Spleen (tissue), 11 donors: ENCODE measurements at regions not wholly inside any gene's neighbourhood (a gene's known extent, or its start where the extent isn't known, plus 50 kb on each side); places are given as distances from the start of the nearest gene placed in this dataset.

Experiments
- DNase-seq: peaks from one replicate; pipeline ENCODE4 v3.0.0-alpha.2; 2020
- H3K27ac ChIP-seq, 8 donors: fragments of 200-600 bp; sonication (generic) in 7 of 8; 1 replicate in 4 of 8; 2 replicates in 4 of 8; pipeline versions ENCODE4 v1.5.0 to v1.8.0; 2016 to 2021; ENCODE audit warnings: inconsistent platforms in 4 of 8, mild to moderate bottlenecking in 4 of 8, moderate library complexity in 1 of 8
- H3K27me3 ChIP-seq, 7 donors: fragments of 200-600 bp; sonication (generic) in 6 of 7; replicated peaks in 1 of 7; 1 replicate in 4 of 7; 2 replicates in 3 of 7; pipeline versions ENCODE4 v1.5.0 to v1.8.0; 2016 to 2021; ENCODE audit warnings: inconsistent platforms in 3 of 7, mild to moderate bottlenecking in 1 of 7
- H3K36me3 ChIP-seq, 6 donors: fragments of 200-600 bp; sonication (generic) in 5 of 6; 1 replicate in 4 of 6; 2 replicates in 2 of 6; pipeline versions ENCODE4 v1.5.0 to v1.8.0; 2016 to 2021; ENCODE audit warnings: inconsistent platforms in 2 of 6
- H3K4me1 ChIP-seq, 6 donors: fragments of 200-600 bp; sonication (generic) in 5 of 6; 1 replicate in 3 of 6; 2 replicates in 3 of 6; pipeline versions ENCODE4 v1.5.0 to v1.8.0; 2016 to 2021; ENCODE audit warnings: inconsistent platforms in 3 of 6
- H3K4me3 ChIP-seq, 8 donors: fragments of 200-600 bp; sonication (generic) in 7 of 8; 1 replicate in 4 of 8; 2 replicates in 4 of 8; pipeline versions ENCODE4 v1.5.0 to v1.8.0; 2016 to 2021; ENCODE audit warnings: inconsistent platforms in 4 of 8, mild to moderate bottlenecking in 4 of 8, moderate library complexity in 2 of 8
- H3K9me3 ChIP-seq, 8 donors: fragments of 200-600 bp; sonication (generic) in 7 of 8; 1 replicate in 4 of 8; 2 replicates in 4 of 8; pipeline versions ENCODE4 v1.5.0 to v1.8.0; 2016 to 2021; ENCODE audit warnings: inconsistent platforms in 4 of 8
- CTCF ChIP-seq, 11 experiments: fragments of 200-600 bp in 7 of 11; fragments of 450-650 bp in 4 of 11; sonication (generic) in 4 of 11; IDR thresholded peaks in 8 of 11; conservative IDR thresholded peaks in 3 of 11; 1 replicate in 7 of 11; 2 replicates in 4 of 11; pipeline versions ENCODE4 v1.4.0 to v1.8.0; 2016 to 2021; ENCODE audit warnings: antibody characterized with exemption in 11 of 11, inconsistent platforms in 4 of 11, mild to moderate bottlenecking in 1 of 11
- POLR2A ChIP-seq, 3 donors: fragments of 450-650 bp; IDR thresholded peaks; one replicate each; pipeline ENCODE4 v1.5.1; 2017; ENCODE audit warnings: antibody characterized with exemption in 3 of 3, mild to moderate bottlenecking in 1 of 3
- POLR2AphosphoS5 ChIP-seq, 3 donors: sonication (generic); formaldehyde crosslinking; IDR thresholded peaks; one replicate each; pipeline ENCODE4 v1.5.1; 2017; ENCODE audit warnings: antibody characterized with exemption in 3 of 3
- WGBS, 5 donors: extraction: QIAGEN DNeasy Blood & Tissue Kit in 3 of 5; methylation state at CpG; one replicate each; pipeline versions ENCODE4 v1.1.5 to v1.1.7; 2013 to 2018; 5-methylcytosine and 5-hydroxymethylcytosine counted together
- intact Hi-C: fragments of 100-400 bp; cut with DNase I; formaldehyde crosslinking; loops from one replicate; pipeline ENCODE4 v1.15.0; 2023; ENCODE audit warnings: low total_unique reads
- donor health status: healthy with polysubstance abuse.
- donor health status: DM: no; HTN: no; CAD: no; lungs with moderate emphysema.
- donor health status: DM: no; HTN: no; CAD: no.
- donor health status: Bipolar disorder and iron deficiency.
- donor health status: healthy.
- donor health status: DM: no; HTN: no; CAD: no.
- donor health status: DM: yes; HTN: yes; CAD: no.

DNA sequence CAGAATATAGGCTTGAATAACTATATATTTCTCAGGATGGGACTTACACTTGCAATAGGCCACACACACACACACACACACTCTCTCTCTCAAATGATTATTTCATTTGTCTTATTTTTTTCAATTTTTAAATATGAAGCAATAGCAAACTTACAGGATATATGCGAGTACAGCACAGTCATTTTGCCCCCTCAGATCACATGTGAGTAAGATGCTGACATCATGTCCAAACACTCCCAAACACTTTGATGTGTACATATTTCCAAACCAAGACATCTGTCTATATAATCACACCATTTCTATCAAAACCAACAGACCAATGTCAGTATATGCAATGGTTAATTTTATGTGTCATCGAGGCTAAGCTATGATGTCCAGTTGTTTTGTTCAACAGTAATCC is 1535.9 kb upstream of the FLRT2 start:
- Histone ChIP-seq H3K4me3 (no peak overlapping the region), H3K27me3 (no peaks in the 10 kb centered on the region), H3K36me3 (no peaks in the 10 kb centered on the region), H3K4me1 (no peaks in the 10 kb centered on the region), H3K9me3 (peaks cover 0 to 7% (median 0%) of the 10 kb centered on the region in 8 donors), H3K27ac (no peak overlapping the region)
- WGBS, 5 donors: 85 to 98% (median 91%) methylated on average over 2 of the region's 2 CpGs
- TF ChIP-seq POLR2AphosphoS5 (IDR thresholded peaks at IDR 0.05) (no peak), POLR2A (IDR thresholded peaks at IDR 0.05) (no peak), CTCF (IDR thresholded peaks at IDR 0.05 in 8 of 11, conservative IDR thresholded peaks at IDR 0.05 in 3 of 11) (no peak)
- intact Hi-C loops: no loop called here
- DNase-seq: no peak

DNA sequence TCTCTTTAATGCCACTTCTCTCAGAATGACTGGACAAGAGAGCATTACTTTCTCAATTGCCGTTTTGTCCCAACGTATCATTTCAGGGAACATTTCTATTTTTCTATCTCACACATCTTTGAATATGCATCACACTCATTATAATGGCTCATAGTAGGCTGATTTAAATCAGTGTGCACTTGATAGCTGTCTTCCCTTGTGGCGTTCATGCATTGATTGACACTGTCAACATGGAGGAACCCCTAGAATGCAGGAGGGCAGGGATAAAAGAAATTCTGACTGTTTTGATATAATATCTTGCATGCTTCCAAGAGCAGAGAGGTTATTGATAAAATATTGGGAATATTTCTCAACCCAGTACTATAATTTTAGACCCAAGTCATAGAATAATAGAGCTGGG is 1528.9 kb upstream of the FLRT2 start:
- no peak for DNase-seq
- Histone ChIP-seq H3K4me1 (no peaks in the 10 kb centered on the region), H3K4me3 (no peak overlapping the region), H3K27me3 (no peaks in the 10 kb centered on the region), H3K9me3 (peaks cover 0 to 10% (median 0%) of the 10 kb centered on the region in 8 donors), H3K36me3 (no peaks in the 10 kb centered on the region), H3K27ac (no peak overlapping the region)
- intact Hi-C loops: loop anchor here (10.0 kb wide), 1 partner anchor 234 kb away; no protein-coding TSS in a partner anchor
- TF ChIP-seq POLR2AphosphoS5 (IDR thresholded peaks at IDR 0.05) (no peak), CTCF (IDR thresholded peaks at IDR 0.05 in 8 of 11, conservative IDR thresholded peaks at IDR 0.05 in 3 of 11) (no peak), POLR2A (IDR thresholded peaks at IDR 0.05) (no peak)
- 85 to 96% (median 87%) methylated on average over 3 of the region's 3 CpGs for WGBS, 5 donors

DNA sequence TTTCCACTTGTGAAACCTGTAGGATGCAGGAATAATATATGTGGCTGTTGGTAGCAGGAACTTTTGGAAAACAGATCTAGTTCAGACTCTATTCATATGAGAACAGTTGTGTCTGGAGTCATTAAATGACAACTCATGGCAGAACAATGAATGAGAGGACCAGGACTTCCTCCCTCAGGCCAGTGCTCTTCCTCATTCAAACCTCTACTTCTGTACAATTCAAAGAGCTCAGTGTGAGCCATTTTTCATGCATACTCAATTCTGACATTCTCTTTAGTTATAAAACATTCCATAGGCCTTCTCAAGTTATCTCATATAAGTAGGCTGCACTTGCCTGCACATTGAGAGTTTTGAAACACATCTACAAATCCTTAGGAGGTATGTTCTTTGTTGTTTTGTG is 1526.6 kb upstream of the FLRT2 start:
- H3K27me3 ChIP-seq: no peaks in the 10 kb centered on the region
- peaks cover 0 to 4% (median 0%) of the 10 kb centered on the region in 6 donors for H3K4me1 ChIP-seq
- H3K9me3 ChIP-seq: peaks cover 0 to 10% (median 0%) of the 10 kb centered on the region in 8 donors
- no peak for DNase-seq
- H3K36me3 ChIP-seq: no peaks in the 10 kb centered on the region
- H3K4me3 ChIP-seq: no peak overlapping the region
- intact Hi-C loops: loop anchor here (10.0 kb wide), 1 partner anchor 231 kb away; no protein-coding TSS in a partner anchor
- no peak for TF ChIP-seq CTCF (IDR thresholded peaks at IDR 0.05 in 8 of 11, conservative IDR thresholded peaks at IDR 0.05 in 3 of 11)
- no peak for TF ChIP-seq POLR2AphosphoS5 (IDR thresholded peaks at IDR 0.05)
- TF ChIP-seq POLR2A (IDR thresholded peaks at IDR 0.05): no peak
- H3K27ac ChIP-seq: no peak overlapping the region

DNA sequence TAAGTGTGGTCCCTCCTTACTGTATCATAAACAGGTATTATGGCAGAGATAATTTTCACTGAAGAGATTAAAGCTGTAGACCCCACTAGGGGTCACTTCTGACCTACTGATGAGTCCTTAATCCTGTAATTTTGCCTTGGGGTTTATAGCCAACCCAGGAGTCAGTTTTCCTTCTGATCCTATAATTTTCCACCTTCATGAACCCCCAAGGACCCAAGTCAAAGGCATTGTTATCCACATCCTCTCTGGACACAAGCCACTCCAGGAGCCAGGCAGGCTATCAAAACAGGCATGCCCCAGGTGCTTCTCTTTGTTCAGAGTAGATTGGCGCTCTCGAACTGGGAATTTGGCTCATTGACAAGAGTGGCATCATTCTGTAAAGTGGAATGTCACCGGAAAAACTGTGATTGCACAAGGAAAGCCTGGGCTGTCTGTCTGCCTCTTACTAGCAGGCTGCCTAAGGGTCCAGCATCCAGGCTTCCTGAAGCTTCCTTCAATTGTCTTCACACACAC is 1523.2 kb upstream of the FLRT2 start:
- intact Hi-C loops: loop anchor here (10.0 kb wide), 1 partner anchor 228 kb away; no protein-coding TSS in a partner anchor
- Histone ChIP-seq H3K9me3 (peaks cover 0 to 4% (median 0%) of the 10 kb centered on the region in 8 donors), H3K4me3 (no peak overlapping the region), H3K27me3 (no peaks in the 10 kb centered on the region), H3K27ac (no peak overlapping the region), H3K36me3 (no peaks in the 10 kb centered on the region), H3K4me1 (peaks cover 0 to 4% (median 0%) of the 10 kb centered on the region in 6 donors)
- no peak for DNase-seq
- TF ChIP-seq POLR2A (IDR thresholded peaks at IDR 0.05) (no peak), CTCF (IDR thresholded peaks at IDR 0.05 in 8 of 11, conservative IDR thresholded peaks at IDR 0.05 in 3 of 11) (peak in 1 of 11 experiments; percentile 21)
- 58 to 74% (median 70%) methylated on average over 3 of the region's 3 CpGs for WGBS, 5 donors
